HepG2 (cell line): ENCODE measurements at regions not wholly inside any gene's neighbourhood (a gene's known extent, or its start where the extent isn't known, plus 50 kb on each side); places are given as distances from the start of the nearest gene placed in this dataset.

Experiments
- ARID4A ChIP-seq: sonication (generic); formaldehyde crosslinking; IDR thresholded peaks from 2 replicates; pipeline ENCODE4 v1.5.0; 2020; ENCODE audit warnings: mild to moderate bottlenecking, missing genetic modification reagents, borderline replicate concordance
- CREB3 ChIP-seq: sonication (generic); formaldehyde crosslinking; IDR thresholded peaks from 2 replicates; pipeline ENCODE4 v1.5.0; 2020; ENCODE audit warnings: missing genetic modification reagents
- DMTF1 ChIP-seq: sonication (generic); formaldehyde crosslinking; IDR thresholded peaks from 2 replicates; pipeline ENCODE4 v1.4.0; 2020; ENCODE audit warnings: mild to moderate bottlenecking, missing genetic modification reagents
- MEIS2 ChIP-seq: sonication (generic); formaldehyde crosslinking; IDR thresholded peaks from 2 replicates; pipeline ENCODE4 v1.9.0; 2021; ENCODE audit warnings: mild to moderate bottlenecking, missing genetic modification reagents
- NCOR1 ChIP-seq: fragments of 200-600 bp; sonication (generic); IDR thresholded peaks from 2 replicates; pipeline ENCODE4 v1.7.0; 2017; ENCODE audit warnings: antibody characterized with exemption, low read length, borderline replicate concordance
- SCMH1 ChIP-seq: sonication (generic); formaldehyde crosslinking; IDR thresholded peaks from 2 replicates; pipeline ENCODE4 v1.9.0; 2021; ENCODE audit warnings: missing genetic modification reagents, mild to moderate bottlenecking, borderline replicate concordance
- TRAFD1 ChIP-seq: sonication (generic); formaldehyde crosslinking; IDR thresholded peaks from 2 replicates; pipeline ENCODE4 v1.5.1; 2020; ENCODE audit warnings: missing genetic modification reagents, mild to moderate bottlenecking, borderline replicate concordance
- TSC22D2 ChIP-seq: sonication (generic); formaldehyde crosslinking; IDR thresholded peaks from 2 replicates; pipeline ENCODE4 v1.5.1; 2020; ENCODE audit warnings: missing genetic modification reagents, mild to moderate bottlenecking, borderline replicate concordance
- XBP1 ChIP-seq: sonication (generic); formaldehyde crosslinking; IDR thresholded peaks from 2 replicates; pipeline ENCODE4 v1.5.0; 2020; ENCODE audit warnings: missing genetic modification reagents
- ZNF549 ChIP-seq: sonication (generic); formaldehyde crosslinking; IDR thresholded peaks from 2 replicates; pipeline ENCODE4 v1.5.0; 2020; ENCODE audit warnings: missing genetic modification reagents
- ZNF781 ChIP-seq: sonication (generic); formaldehyde crosslinking; IDR thresholded peaks from 2 replicates; pipeline ENCODE4 v1.5.1; 2020; ENCODE audit warnings: borderline replicate concordance, mild to moderate bottlenecking, missing genetic modification reagents; ENCODE audit errors: not compliant biosample characterization

GRCh38 chr13:81425286-81425685, 1084.4 kb upstream of the SPRY2 start (continued):
- no peak for TF ChIP-seq CREB3
- no peak for TF ChIP-seq SCMH1 (CRISPR knock-in tag)
- TF ChIP-seq TSC22D2, result no peak
- TF ChIP-seq MEIS2 (CRISPR knock-in tag), result no peak
- TF ChIP-seq TRAFD1, result no peak
- TF ChIP-seq NCOR1, result no peak
- no peak for TF ChIP-seq ZNF781 (CRISPR knock-in tag)
- no peak for TF ChIP-seq XBP1 (CRISPR knock-in tag)
- TF ChIP-seq ZNF549 (CRISPR knock-in tag), result no peak
- TF ChIP-seq ARID4A (CRISPR knock-in tag), result no peak
- no peak for TF ChIP-seq DMTF1 (CRISPR knock-in tag)
